Adrenal gland (tissue), 5 donors: ENCODE measurements at regions not wholly inside any gene's neighbourhood (a gene's known extent, or its start where the extent isn't known, plus 50 kb on each side); places are given as distances from the start of the nearest gene placed in this dataset.

Experiments
- POLR2A ChIP-seq, 2 donors: fragments of 450-650 bp; IDR thresholded peaks; one replicate each; pipeline ENCODE4 v1.6.1; 2017; ENCODE audit warnings: antibody characterized with exemption in 2 of 2, mild to moderate bottlenecking in 2 of 2, moderate library complexity in 1 of 2
- TF ChIP-seq, protein P1 (sequence below), 6 experiments: fragments of 450-650 bp in 4 of 6; fragments of 200-600 bp in 2 of 6; sonication (generic) in 1 of 6; IDR thresholded peaks; 1 replicate in 5 of 6; 2 replicates in 1 of 6; pipeline versions ENCODE4 v1.5.1 to v1.8.0; 2016 to 2021; ENCODE audit warnings: antibody characterized with exemption in 6 of 6, mild to moderate bottlenecking in 2 of 6, moderate library complexity in 1 of 6
- donor health status: DM: no; HTN: no; CAD: no.

DNA sequence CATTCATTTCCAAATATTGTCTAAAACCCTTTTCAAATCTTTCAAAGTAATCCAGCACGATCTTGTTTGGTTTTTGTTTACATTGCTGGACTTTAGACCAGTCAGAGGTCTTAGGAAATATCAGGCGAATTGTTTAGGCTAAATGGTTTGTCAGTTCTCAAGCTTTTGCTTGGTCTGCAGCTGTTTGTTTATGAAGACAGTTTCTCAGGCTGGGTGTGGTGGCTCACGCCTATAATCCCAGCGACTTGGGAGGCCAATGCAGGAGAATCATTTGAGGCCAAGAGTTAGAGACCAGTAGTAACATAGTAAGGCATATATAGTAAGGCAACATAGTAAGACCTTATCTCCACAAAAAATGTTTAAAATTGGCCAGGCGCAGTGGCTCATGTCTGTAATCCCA is 77.5 kb downstream of the DNTTIP2 start:
- no peak for TF ChIP-seq POLR2A (IDR thresholded peaks at IDR 0.05)
- TF ChIP-seq, protein P1, sequence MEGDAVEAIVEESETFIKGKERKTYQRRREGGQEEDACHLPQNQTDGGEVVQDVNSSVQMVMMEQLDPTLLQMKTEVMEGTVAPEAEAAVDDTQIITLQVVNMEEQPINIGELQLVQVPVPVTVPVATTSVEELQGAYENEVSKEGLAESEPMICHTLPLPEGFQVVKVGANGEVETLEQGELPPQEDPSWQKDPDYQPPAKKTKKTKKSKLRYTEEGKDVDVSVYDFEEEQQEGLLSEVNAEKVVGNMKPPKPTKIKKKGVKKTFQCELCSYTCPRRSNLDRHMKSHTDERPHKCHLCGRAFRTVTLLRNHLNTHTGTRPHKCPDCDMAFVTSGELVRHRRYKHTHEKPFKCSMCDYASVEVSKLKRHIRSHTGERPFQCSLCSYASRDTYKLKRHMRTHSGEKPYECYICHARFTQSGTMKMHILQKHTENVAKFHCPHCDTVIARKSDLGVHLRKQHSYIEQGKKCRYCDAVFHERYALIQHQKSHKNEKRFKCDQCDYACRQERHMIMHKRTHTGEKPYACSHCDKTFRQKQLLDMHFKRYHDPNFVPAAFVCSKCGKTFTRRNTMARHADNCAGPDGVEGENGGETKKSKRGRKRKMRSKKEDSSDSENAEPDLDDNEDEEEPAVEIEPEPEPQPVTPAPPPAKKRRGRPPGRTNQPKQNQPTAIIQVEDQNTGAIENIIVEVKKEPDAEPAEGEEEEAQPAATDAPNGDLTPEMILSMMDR (IDR thresholded peaks at IDR 0.05) = no peak
